ENCODE measurements at regions not wholly inside any gene's neighbourhood (a gene's known extent, or its start where the extent isn't known, plus 50 kb on each side); places are given as distances from the start of the nearest gene placed in this dataset.

DNA sequence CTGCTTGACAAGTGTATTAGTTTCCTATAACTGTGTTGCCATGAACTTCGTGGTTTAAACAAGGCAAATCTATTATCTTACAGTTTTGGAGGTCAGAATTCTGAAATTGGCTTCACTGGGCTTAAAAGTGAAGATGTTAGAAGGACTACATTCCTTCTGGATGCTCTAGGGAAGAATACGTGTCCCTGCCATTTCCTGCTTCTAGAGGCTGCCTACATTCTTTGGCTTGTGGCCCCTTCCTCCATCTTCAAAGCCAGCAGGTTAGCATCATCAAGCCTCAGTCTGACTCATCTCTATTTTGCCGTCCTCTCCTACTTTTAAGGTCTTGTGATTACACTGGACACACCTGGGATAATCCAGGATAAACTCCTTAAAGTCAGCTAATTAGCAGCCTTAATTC lies 327.7 kb downstream of the SATB1 start:
- WGBS, 2 donors, result 82 to 85% methylated on average over 3 of the region's 3 CpGs
- Histone ChIP-seq H3K4me3 (replicated peaks in 1 of 3) (no peak overlapping the region), H3K27ac (no peak overlapping the region), H3K27me3 (no peaks in the 10 kb centered on the region), H3K9me3 (no peaks in the 10 kb centered on the region), H3K4me1 (no peaks in the 10 kb centered on the region), H3K36me3 (no peaks in the 10 kb centered on the region)
- DNase-seq, result no peak
- intact Hi-C loops (cut with DNase I), result no loop called here
- TF ChIP-seq CTCF (IDR thresholded peaks at IDR 0.05), result no peak
- no peak for TF ChIP-seq POLR2A (IDR thresholded peaks at IDR 0.05)

GRCh38 chr3:18092726-18093125 lies 332.4 kb downstream of the SATB1 start:
- Histone ChIP-seq H3K27ac (no peak overlapping the region), H3K4me1 (no peaks in the 10 kb centered on the region), H3K4me3 (replicated peaks in 1 of 3) (no peak overlapping the region), H3K9me3 (no peaks in the 10 kb centered on the region), H3K27me3 (no peaks in the 10 kb centered on the region), H3K36me3 (no peaks in the 10 kb centered on the region)
- DNase-seq, result no peak
- WGBS, 2 donors, result 72 to 75% methylated on average over 5 of the region's 5 CpGs
- no peak for TF ChIP-seq POLR2A (IDR thresholded peaks at IDR 0.05)
- TF ChIP-seq CTCF (IDR thresholded peaks at IDR 0.05), result no peak
- intact Hi-C loops (cut with DNase I), result no loop called here

GRCh38 chr3:18090377-18090776 lies 334.8 kb downstream of the SATB1 start:
- Histone ChIP-seq H3K36me3 (no peaks in the 10 kb centered on the region), H3K9me3 (no peaks in the 10 kb centered on the region)

DNA sequence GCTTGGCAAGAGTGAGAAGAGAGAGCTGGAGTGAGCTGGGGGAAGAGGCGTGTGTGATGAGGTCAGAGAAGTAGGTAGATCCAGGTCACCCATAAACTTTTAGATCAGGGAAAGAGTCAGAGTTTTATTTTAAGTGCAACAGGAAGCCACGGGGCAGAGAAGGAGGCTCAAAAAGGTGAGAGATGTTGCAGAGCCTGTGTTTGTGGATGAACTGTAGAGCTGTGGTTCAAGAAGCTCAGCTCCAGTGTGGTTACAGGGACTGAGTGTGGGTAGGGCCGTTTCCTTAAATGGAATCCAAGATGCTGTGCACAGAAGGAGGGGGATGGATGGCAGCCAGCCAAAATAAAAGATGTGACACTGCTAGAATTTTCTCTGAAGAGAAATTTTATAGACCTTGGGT lies 337.2 kb downstream of the SATB1 start:
- Histone ChIP-seq H3K4me1 (no peaks in the 10 kb centered on the region), H3K27ac (no peak overlapping the region), H3K27me3 (no peaks in the 10 kb centered on the region), H3K4me3 (replicated peaks in 1 of 3) (no peak overlapping the region), H3K9me3 (no peaks in the 10 kb centered on the region), H3K36me3 (no peaks in the 10 kb centered on the region)
- intact Hi-C loops (cut with DNase I), result no loop called here
- no peak for DNase-seq
- WGBS, 2 donors, result 44 to 51% methylated on average over 3 of the region's 3 CpGs
- no peak for TF ChIP-seq POLR2A (IDR thresholded peaks at IDR 0.05)
- no peak for TF ChIP-seq CTCF (IDR thresholded peaks at IDR 0.05)

More at GRCh38 chr3:18090377-18090776, 334.8 kb downstream of the SATB1 start:
- no peak overlapping the region for H3K4me3 ChIP-seq (replicated peaks in 1 of 3)
- no peaks in the 10 kb centered on the region for H3K4me1 ChIP-seq
- intact Hi-C loops (cut with DNase I), result no loop called here
- no peaks in the 10 kb centered on the region for H3K27me3 ChIP-seq
- no peak for DNase-seq
- TF ChIP-seq CTCF (IDR thresholded peaks at IDR 0.05) (no peak), POLR2A (IDR thresholded peaks at IDR 0.05) (no peak)
- H3K27ac ChIP-seq, result no peak overlapping the region

DNA sequence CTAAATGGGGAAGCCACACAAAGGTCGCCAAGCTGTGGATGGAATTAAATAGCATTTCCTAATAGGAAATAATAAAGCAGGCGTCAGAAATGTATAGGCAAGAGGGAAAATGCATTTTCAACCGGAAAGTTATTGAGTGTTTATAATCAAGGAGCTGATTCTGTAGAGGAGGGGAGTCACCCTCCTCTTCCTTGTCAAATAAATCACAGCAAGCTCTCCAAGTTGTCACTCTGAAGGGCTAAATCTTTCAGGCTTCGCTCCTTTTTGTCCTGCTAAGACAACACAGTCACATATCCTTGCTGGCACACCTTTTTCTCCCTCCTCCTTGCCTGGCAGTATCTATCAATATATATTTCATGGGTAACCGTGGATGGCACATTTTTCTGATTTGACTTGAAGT lies 338.4 kb downstream of the SATB1 start:
- no peak overlapping the region for H3K27ac ChIP-seq
- TF ChIP-seq POLR2A (IDR thresholded peaks at IDR 0.05), result no peak
- no peak for TF ChIP-seq CTCF (IDR thresholded peaks at IDR 0.05)
- H3K4me3 ChIP-seq (replicated peaks in 1 of 3), result no peak overlapping the region
- H3K36me3 ChIP-seq, result no peaks in the 10 kb centered on the region
- intact Hi-C loops (cut with DNase I), result no loop called here
- WGBS, 2 donors, result 48 to 50% methylated on average over 5 of the region's 5 CpGs
- H3K27me3 ChIP-seq, result no peaks in the 10 kb centered on the region
- DNase-seq, result no peak
- H3K4me1 ChIP-seq, result no peaks in the 10 kb centered on the region
- no peaks in the 10 kb centered on the region for H3K9me3 ChIP-seq
